Ishikawa (cell line): ENCODE measurements at regions not wholly inside any gene's neighbourhood (a gene's known extent, or its start where the extent isn't known, plus 50 kb on each side); places are given as distances from the start of the nearest gene placed in this dataset.

ENCODE experiments used
- CEBPB ChIP-seq: IDR thresholded peaks from 2 replicates; pipeline ENCODE4 v1.6.1; 2012
- CREB1 ChIP-seq: IDR thresholded peaks from 2 replicates; pipeline ENCODE4 v1.6.1; 2012; ENCODE audit warnings: low read depth
- EGR1 ChIP-seq: IDR thresholded peaks from 2 replicates; pipeline ENCODE4 v1.6.1; 2012
- EP300 ChIP-seq: IDR thresholded peaks from 2 replicates; pipeline ENCODE4 v1.6.1; 2012; ENCODE audit warnings: borderline replicate concordance
- FOXM1 ChIP-seq: IDR thresholded peaks from 2 replicates; pipeline ENCODE4 v1.6.1; 2012; ENCODE audit warnings: low read depth, borderline replicate concordance
- NFIC ChIP-seq: IDR thresholded peaks from 2 replicates; pipeline ENCODE4 v1.6.1; 2012
- RAD21 ChIP-seq: IDR thresholded peaks from 2 replicates; pipeline ENCODE4 v1.6.1; 2012; ENCODE audit warnings: low read depth
- TAF1 ChIP-seq: IDR thresholded peaks from 2 replicates; pipeline ENCODE4 v1.6.1; 2012; ENCODE audit warnings: low read depth, mild to moderate bottlenecking
- TCF12 ChIP-seq: IDR thresholded peaks from 2 replicates; pipeline ENCODE4 v1.6.1; 2012; ENCODE audit warnings: low read depth
- TEAD4 ChIP-seq: IDR thresholded peaks from 2 replicates; pipeline ENCODE4 v1.6.1; 2012
- USF1 ChIP-seq: IDR thresholded peaks from 2 replicates; pipeline ENCODE4 v1.6.1; 2012
- YY1 ChIP-seq: IDR thresholded peaks from 2 replicates; pipeline ENCODE4 v1.6.1; 2012; ENCODE audit warnings: low read depth
- ZBTB7A ChIP-seq: IDR thresholded peaks from 2 replicates; pipeline ENCODE4 v1.6.1; 2012; ENCODE audit warnings: low read depth
- TF ChIP-seq, protein P1 (sequence below): IDR thresholded peaks from 2 replicates; pipeline ENCODE4 v1.6.1; 2012; ENCODE audit warnings: low read depth, mild to moderate bottlenecking
- TF ChIP-seq, protein P2 (sequence below): IDR thresholded peaks from 2 replicates; pipeline ENCODE4 v1.6.1; 2012

GRCh38 chr5:175120412-175120811, 323.6 kb downstream of the DRD1 start:
- TF ChIP-seq CEBPB = no peak
- no peak for TF ChIP-seq NFIC
- TF ChIP-seq RAD21 = no peak
- TF ChIP-seq EGR1 = no peak
- TF ChIP-seq ZBTB7A = no peak
- no peak for TF ChIP-seq TCF12
- TF ChIP-seq YY1 = no peak
- TF ChIP-seq TAF1 = no peak
- TF ChIP-seq, protein P1, sequence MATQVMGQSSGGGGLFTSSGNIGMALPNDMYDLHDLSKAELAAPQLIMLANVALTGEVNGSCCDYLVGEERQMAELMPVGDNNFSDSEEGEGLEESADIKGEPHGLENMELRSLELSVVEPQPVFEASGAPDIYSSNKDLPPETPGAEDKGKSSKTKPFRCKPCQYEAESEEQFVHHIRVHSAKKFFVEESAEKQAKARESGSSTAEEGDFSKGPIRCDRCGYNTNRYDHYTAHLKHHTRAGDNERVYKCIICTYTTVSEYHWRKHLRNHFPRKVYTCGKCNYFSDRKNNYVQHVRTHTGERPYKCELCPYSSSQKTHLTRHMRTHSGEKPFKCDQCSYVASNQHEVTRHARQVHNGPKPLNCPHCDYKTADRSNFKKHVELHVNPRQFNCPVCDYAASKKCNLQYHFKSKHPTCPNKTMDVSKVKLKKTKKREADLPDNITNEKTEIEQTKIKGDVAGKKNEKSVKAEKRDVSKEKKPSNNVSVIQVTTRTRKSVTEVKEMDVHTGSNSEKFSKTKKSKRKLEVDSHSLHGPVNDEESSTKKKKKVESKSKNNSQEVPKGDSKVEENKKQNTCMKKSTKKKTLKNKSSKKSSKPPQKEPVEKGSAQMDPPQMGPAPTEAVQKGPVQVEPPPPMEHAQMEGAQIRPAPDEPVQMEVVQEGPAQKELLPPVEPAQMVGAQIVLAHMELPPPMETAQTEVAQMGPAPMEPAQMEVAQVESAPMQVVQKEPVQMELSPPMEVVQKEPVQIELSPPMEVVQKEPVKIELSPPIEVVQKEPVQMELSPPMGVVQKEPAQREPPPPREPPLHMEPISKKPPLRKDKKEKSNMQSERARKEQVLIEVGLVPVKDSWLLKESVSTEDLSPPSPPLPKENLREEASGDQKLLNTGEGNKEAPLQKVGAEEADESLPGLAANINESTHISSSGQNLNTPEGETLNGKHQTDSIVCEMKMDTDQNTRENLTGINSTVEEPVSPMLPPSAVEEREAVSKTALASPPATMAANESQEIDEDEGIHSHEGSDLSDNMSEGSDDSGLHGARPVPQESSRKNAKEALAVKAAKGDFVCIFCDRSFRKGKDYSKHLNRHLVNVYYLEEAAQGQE = no peak
- TF ChIP-seq CREB1 = no peak
- TF ChIP-seq TEAD4 = no peak
- TF ChIP-seq, protein P2, sequence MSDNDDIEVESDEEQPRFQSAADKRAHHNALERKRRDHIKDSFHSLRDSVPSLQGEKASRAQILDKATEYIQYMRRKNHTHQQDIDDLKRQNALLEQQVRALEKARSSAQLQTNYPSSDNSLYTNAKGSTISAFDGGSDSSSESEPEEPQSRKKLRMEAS = no peak
- no peak for TF ChIP-seq FOXM1
- TF ChIP-seq EP300 = no peak
- no peak for TF ChIP-seq USF1

- TF ChIP-seq TAF1 (no peak), FOXM1 (no peak), TCF12 (no peak)
These were observed 325.2 kb downstream of the DRD1 start for GRCh38 chr5:175118700-175119309.

GRCh38 chr5:175116466-175117048, 327.4 kb downstream of the DRD1 start:
- no peak for TF ChIP-seq CEBPB
- no peak for TF ChIP-seq CREB1

GRCh38 chr5:175115831-175116230, 328.2 kb downstream of the DRD1 start:
- TF ChIP-seq FOXM1 (no peak), USF1 (no peak), TEAD4 (no peak), CREB1 (no peak), NFIC (no peak), RAD21 (no peak), ZBTB7A (no peak), TCF12 (no peak), YY1 (no peak), CEBPB (no peak), TAF1 (no peak), EP300 (no peak), EGR1 (no peak)
- TF ChIP-seq, protein P1 = no peak
- TF ChIP-seq, protein P2 = no peak

DNA sequence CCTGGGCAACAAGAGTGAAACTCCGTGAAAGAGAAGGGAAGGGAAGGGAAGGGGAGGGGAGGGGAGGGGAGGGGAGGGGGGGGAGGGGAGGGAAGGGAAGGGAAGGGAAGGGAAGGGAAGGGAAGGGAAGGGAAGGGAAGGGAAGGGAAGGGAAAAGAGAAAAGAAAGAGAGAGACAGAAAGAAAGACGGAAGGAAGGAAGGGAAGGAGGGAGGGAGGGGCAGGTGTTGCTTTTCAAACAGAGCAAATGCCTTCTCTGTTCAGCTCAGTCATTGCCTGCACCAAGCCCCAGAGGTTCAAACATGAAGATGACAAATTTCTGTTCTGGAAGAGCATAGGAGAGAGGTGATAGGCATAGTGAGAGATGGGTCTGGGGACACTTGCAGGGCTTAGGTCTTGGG, 330.0 kb downstream of the DRD1 start:
- TF ChIP-seq, protein P2 = no peak
- TF ChIP-seq CEBPB = no peak
- no peak for TF ChIP-seq RAD21
- no peak for TF ChIP-seq TAF1
- no peak for TF ChIP-seq ZBTB7A
- no peak for TF ChIP-seq EGR1
- no peak for TF ChIP-seq EP300
- TF ChIP-seq, protein P1 = no peak
- no peak for TF ChIP-seq USF1
- no peak for TF ChIP-seq FOXM1
- no peak for TF ChIP-seq TCF12
- TF ChIP-seq NFIC = no peak
- no peak for TF ChIP-seq CREB1
- no peak for TF ChIP-seq YY1
- no peak for TF ChIP-seq TEAD4
